Endothelial cell of umbilical vein (primary cell): ENCODE measurements at regions not wholly inside any gene's neighbourhood (a gene's known extent, or its start where the extent isn't known, plus 50 kb on each side); places are given as distances from the start of the nearest gene placed in this dataset.

Source experiments
- EZH2 ChIP-seq: IDR thresholded peaks from 2 replicates; pipeline ENCODE4 v1.6.1; 2012; ENCODE audit warnings: borderline replicate concordance, low read depth, mild to moderate bottlenecking, moderate library complexity, low read length, inconsistent platforms; ENCODE audit not compliant: severe bottlenecking
- GATA2 ChIP-seq: IDR thresholded peaks from 2 replicates; pipeline ENCODE4 v1.7.0; 2011; ENCODE audit warnings: low read depth, mild to moderate bottlenecking, moderate library complexity, mixed read lengths, low read length; ENCODE audit not compliant: insufficient read length, insufficient read depth
- JUN ChIP-seq: IDR thresholded peaks from 2 replicates; pipeline ENCODE4 v1.6.1; 2011; ENCODE audit warnings: borderline replicate concordance, low read depth; ENCODE audit not compliant: insufficient read length, insufficient read depth
- POLR2A ChIP-seq: IDR thresholded peaks from 2 replicates; pipeline ENCODE4 v1.6.1; 2012; ENCODE audit warnings: low read depth, mild to moderate bottlenecking, control low read depth, low read length
- POLR2AphosphoS5 ChIP-seq: IDR thresholded peaks from 2 replicates; pipeline ENCODE4 v1.6.1; 2012; ENCODE audit warnings: low read depth, mild to moderate bottlenecking, control low read depth, low read length, moderate library complexity; ENCODE audit not compliant: insufficient read depth
- TF ChIP-seq, protein P1 (sequence below), 2 donors: IDR thresholded peaks; 1 replicate in 1 of 2; 2 replicates in 1 of 2; pipeline ENCODE4 v1.5.1; 2011; ENCODE audit warnings: low read length in 2 of 2, mild to moderate bottlenecking in 2 of 2, moderate library complexity in 2 of 2, control low read depth in 1 of 2, inconsistent platforms in 1 of 2, low read depth in 1 of 2; ENCODE audit not compliant: insufficient read depth in 1 of 2; ENCODE audit errors: extremely low read depth in 1 of 2
- TF ChIP-seq, protein P2 (sequence below): IDR thresholded peaks from 2 replicates; pipeline ENCODE4 v1.6.1; 2011; ENCODE audit not compliant: insufficient read depth, insufficient read length

DNA sequence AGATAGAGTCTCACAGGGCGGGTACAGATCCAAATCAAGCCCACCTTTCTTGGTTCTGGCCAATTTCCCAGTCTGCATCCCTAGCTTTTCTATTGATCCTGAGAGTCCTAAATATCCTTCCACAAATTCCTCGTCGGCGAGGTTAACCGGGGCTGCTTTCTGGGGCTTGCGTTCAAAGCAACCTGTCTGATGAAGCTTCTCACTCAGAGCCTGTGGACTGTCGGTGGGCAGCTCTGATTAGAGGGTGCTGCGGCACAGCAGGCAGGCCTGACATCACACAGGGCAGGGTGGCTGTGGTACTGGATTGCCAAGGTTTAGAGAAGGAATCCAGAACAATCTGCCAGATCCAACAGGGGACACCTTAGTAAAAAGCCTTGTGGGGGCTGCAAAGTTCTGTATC lies 338.0 kb upstream of the ZMIZ1 start:
- TF ChIP-seq, protein P1, sequence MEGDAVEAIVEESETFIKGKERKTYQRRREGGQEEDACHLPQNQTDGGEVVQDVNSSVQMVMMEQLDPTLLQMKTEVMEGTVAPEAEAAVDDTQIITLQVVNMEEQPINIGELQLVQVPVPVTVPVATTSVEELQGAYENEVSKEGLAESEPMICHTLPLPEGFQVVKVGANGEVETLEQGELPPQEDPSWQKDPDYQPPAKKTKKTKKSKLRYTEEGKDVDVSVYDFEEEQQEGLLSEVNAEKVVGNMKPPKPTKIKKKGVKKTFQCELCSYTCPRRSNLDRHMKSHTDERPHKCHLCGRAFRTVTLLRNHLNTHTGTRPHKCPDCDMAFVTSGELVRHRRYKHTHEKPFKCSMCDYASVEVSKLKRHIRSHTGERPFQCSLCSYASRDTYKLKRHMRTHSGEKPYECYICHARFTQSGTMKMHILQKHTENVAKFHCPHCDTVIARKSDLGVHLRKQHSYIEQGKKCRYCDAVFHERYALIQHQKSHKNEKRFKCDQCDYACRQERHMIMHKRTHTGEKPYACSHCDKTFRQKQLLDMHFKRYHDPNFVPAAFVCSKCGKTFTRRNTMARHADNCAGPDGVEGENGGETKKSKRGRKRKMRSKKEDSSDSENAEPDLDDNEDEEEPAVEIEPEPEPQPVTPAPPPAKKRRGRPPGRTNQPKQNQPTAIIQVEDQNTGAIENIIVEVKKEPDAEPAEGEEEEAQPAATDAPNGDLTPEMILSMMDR (IDR thresholded peaks at IDR 0.05; ENCODE audit: extremely low read depth in 1 of 2, insufficient read depth in 1 of 2, low read depth in 1 of 2, low read length in 2 of 2) = no peak
- TF ChIP-seq POLR2A (no peak), POLR2AphosphoS5 (no peak), GATA2 (no peak), EZH2 (no peak), JUN (no peak)
- TF ChIP-seq, protein P2, sequence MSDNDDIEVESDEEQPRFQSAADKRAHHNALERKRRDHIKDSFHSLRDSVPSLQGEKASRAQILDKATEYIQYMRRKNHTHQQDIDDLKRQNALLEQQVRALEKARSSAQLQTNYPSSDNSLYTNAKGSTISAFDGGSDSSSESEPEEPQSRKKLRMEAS = no peak
